ENCODE measurements at regions not wholly inside any gene's neighbourhood (a gene's known extent, or its start where the extent isn't known, plus 50 kb on each side); places are given as distances from the start of the nearest gene placed in this dataset.

DNA sequence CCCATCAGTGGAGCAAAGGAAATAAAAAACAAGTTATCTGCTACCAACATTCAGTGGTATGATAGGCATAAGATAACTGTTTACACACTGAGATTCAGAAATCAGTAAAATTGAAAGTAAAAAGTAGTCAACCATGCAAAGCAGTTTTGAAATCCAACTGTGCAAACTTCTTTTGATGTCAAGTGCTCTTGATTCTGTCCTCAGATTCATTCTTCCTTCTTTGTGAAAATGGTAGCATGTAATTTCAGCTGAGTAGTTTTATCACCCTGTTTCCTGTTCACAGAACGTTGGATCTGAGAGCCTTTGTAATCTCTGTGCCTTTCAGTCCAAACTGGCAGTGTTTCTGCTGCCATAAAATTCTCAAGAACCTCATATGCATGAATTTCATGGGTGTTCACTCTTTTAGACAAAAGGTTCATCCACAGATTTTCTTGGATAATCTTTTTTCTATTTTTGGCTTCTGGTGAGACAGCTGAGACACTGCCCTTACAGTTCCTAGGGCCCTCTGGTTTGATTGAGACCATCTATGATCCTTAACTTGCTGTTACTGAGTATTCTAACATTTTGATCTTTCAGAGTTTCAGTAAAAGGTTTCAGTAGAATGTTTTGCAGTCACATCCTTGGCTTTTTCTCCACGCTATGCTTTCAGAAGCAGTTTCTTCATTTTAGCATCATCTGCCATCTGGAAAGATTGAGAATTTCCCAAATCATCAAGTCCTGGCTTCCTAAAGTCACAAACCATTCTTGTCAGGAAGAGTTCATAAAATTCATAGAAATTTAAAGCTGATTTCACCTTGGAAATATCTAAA, 272.3 kb upstream of the EPHA4 start:
- no peak overlapping the region for H2AFZ ChIP-seq (ENCODE audit: low read length)
- no peak for TF ChIP-seq CTCF (conservative IDR thresholded peaks at IDR 0.05 in 1 of 2, IDR thresholded peaks at IDR 0.05 in 1 of 2; ENCODE audit: low read depth in 1 of 2, low read length in 2 of 2)
- no peak for TF ChIP-seq EZH2 (IDR thresholded peaks at IDR 0.05; ENCODE audit: low read length, missing control alignments)

DNA sequence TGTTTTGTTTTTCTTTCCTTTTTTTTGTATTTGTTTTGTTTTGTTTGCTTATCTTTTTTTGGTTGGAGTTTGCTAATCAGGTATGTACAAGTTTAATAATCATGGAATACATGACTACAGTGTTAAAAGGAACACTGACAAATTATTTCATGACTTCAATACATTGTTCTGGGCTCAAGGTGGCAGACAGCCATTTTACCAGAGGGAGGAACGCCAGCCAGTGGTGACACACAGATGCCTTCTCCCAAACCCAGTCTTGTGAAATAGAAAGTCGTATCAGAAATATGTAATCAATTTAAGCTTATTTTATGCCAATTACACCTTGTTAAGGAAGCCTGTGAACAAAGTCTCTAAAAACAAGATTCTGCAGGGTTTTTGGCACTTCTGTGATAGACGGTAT, 264.0 kb upstream of the EPHA4 start:
- Histone ChIP-seq H3K79me2 (ENCODE audit: control insufficient read depth, insufficient read depth, low read length) (no peaks in the 10 kb centered on the region), H3K36me3 (ENCODE audit: control insufficient read depth, insufficient read depth, low read length) (no peaks in the 10 kb centered on the region), H3K4me1 (ENCODE audit: control insufficient read depth, extremely low read depth, insufficient read depth, low read length) (no peaks in the 10 kb centered on the region), H2AFZ (ENCODE audit: low read length) (no peak overlapping the region), H3K9me3 (ENCODE audit: control insufficient read depth, insufficient read depth, low read depth, low read length) (no peaks in the 10 kb centered on the region), H3K27me3 (ENCODE audit: control insufficient read depth, insufficient read depth, low read length) (no peaks in the 10 kb centered on the region), H3K4me3 (replicated peaks in 1 of 4; ENCODE audit: control extremely low read depth in 1 of 4, insufficient read depth in 1 of 4, low read depth in 3 of 4, low read length in 4 of 4) (no peak overlapping the region), H4K20me1 (ENCODE audit: control insufficient read depth, extremely low read depth, insufficient read depth, low read length) (no peaks in the 10 kb centered on the region), H3K4me2 (ENCODE audit: extremely low read depth, insufficient read depth, low read length) (no peak overlapping the region), H3K27ac (ENCODE audit: insufficient read depth, low read length) (no peak overlapping the region), H3K9ac (ENCODE audit: insufficient read depth, low read length) (no peak overlapping the region)
- TF ChIP-seq EZH2 (IDR thresholded peaks at IDR 0.05; ENCODE audit: low read length, missing control alignments), result no peak
- no peak for TF ChIP-seq CTCF (conservative IDR thresholded peaks at IDR 0.05 in 1 of 2, IDR thresholded peaks at IDR 0.05 in 1 of 2; ENCODE audit: low read depth in 1 of 2, low read length in 2 of 2)
- peak in 1 of 2 donors; percentile 34 for DNase-seq (ENCODE audit: low read depth in 2 of 2)

More for the DNA sequence above, 272.3 kb upstream of the EPHA4 start:
- no peak for DNase-seq (ENCODE audit: low read depth in 2 of 2)
- Histone ChIP-seq H3K4me3 (replicated peaks in 1 of 4; ENCODE audit: control extremely low read depth in 1 of 4, insufficient read depth in 1 of 4, low read depth in 3 of 4, low read length in 4 of 4) (no peak overlapping the region), H3K27ac (ENCODE audit: insufficient read depth, low read length) (no peak overlapping the region), H3K4me1 (ENCODE audit: control insufficient read depth, extremely low read depth, insufficient read depth, low read length) (no peaks in the 10 kb centered on the region), H3K36me3 (ENCODE audit: control insufficient read depth, insufficient read depth, low read length) (no peaks in the 10 kb centered on the region), H3K9me3 (ENCODE audit: control insufficient read depth, insufficient read depth, low read depth, low read length) (no peaks in the 10 kb centered on the region), H3K4me2 (ENCODE audit: extremely low read depth, insufficient read depth, low read length) (no peak overlapping the region), H3K9ac (ENCODE audit: insufficient read depth, low read length) (no peak overlapping the region), H4K20me1 (ENCODE audit: control insufficient read depth, extremely low read depth, insufficient read depth, low read length) (no peaks in the 10 kb centered on the region), H3K27me3 (ENCODE audit: control insufficient read depth, insufficient read depth, low read length) (no peaks in the 10 kb centered on the region), H3K79me2 (ENCODE audit: control insufficient read depth, insufficient read depth, low read length) (no peaks in the 10 kb centered on the region)

GRCh38 chr2:221833966-221834365, 261.9 kb upstream of the EPHA4 start:
- Histone ChIP-seq H3K4me2 (ENCODE audit: extremely low read depth, insufficient read depth, low read length) (no peak overlapping the region), H3K4me3 (replicated peaks in 1 of 4; ENCODE audit: control extremely low read depth in 1 of 4, insufficient read depth in 1 of 4, low read depth in 3 of 4, low read length in 4 of 4) (no peak overlapping the region), H2AFZ (ENCODE audit: low read length) (no peak overlapping the region), H3K9ac (ENCODE audit: insufficient read depth, low read length) (no peak overlapping the region), H4K20me1 (ENCODE audit: control insufficient read depth, extremely low read depth, insufficient read depth, low read length) (no peaks in the 10 kb centered on the region), H3K79me2 (ENCODE audit: control insufficient read depth, insufficient read depth, low read length) (no peaks in the 10 kb centered on the region), H3K27me3 (ENCODE audit: control insufficient read depth, insufficient read depth, low read length) (no peaks in the 10 kb centered on the region), H3K9me3 (ENCODE audit: control insufficient read depth, insufficient read depth, low read depth, low read length) (no peaks in the 10 kb centered on the region), H3K36me3 (ENCODE audit: control insufficient read depth, insufficient read depth, low read length) (no peaks in the 10 kb centered on the region), H3K4me1 (ENCODE audit: control insufficient read depth, extremely low read depth, insufficient read depth, low read length) (no peaks in the 10 kb centered on the region), H3K27ac (ENCODE audit: insufficient read depth, low read length) (no peak overlapping the region)
- TF ChIP-seq CTCF (conservative IDR thresholded peaks at IDR 0.05 in 1 of 2, IDR thresholded peaks at IDR 0.05 in 1 of 2; ENCODE audit: low read depth in 1 of 2, low read length in 2 of 2), result no peak
- no peak for TF ChIP-seq EZH2 (IDR thresholded peaks at IDR 0.05; ENCODE audit: low read length, missing control alignments)
- no peak for DNase-seq (ENCODE audit: low read depth in 2 of 2)
